Large intestine (tissue), 3 donors: ENCODE measurements at regions not wholly inside any gene's neighbourhood (a gene's known extent, or its start where the extent isn't known, plus 50 kb on each side); places are given as distances from the start of the nearest gene placed in this dataset.
"Not testable (repeated sequence)": the region's sequence is repeated elsewhere in the genome, so short reads cannot be mapped to it uniquely, and the experiment has no call there.

Experiments
- DNase-seq, 2 donors: peaks; one replicate each; pipeline versions ENCODE4 v3.0.0 to v3.0.0-alpha.2; 2013
- H3K27ac ChIP-seq: one replicate; pipeline ENCODE4 v1.5.1; 2013; ENCODE audit warnings: low read length
- H3K27me3 ChIP-seq: 2 replicates; pipeline ENCODE4 v1.6.1; 2013; ENCODE audit warnings: low read length; ENCODE audit not compliant: control insufficient read depth, insufficient read depth
- H3K36me3 ChIP-seq: 2 replicates; pipeline ENCODE4 v1.6.1; 2013; ENCODE audit warnings: low read length; ENCODE audit not compliant: control insufficient read depth, insufficient read depth
- H3K4me1 ChIP-seq: one replicate; pipeline ENCODE4 v1.6.1; 2013; ENCODE audit warnings: low read length; ENCODE audit not compliant: control insufficient read depth, insufficient read depth
- H3K4me3 ChIP-seq: one replicate; pipeline ENCODE4 v1.5.1; 2013; ENCODE audit warnings: low read length
- H3K9me3 ChIP-seq: one replicate; pipeline ENCODE4 v1.6.1; 2013; ENCODE audit warnings: mild to moderate bottlenecking, low read depth, low read length, moderate library complexity; ENCODE audit not compliant: control insufficient read depth
- WGBS: methylation state at CpG from one replicate; pipeline ENCODE4 v1.1.5; 2013; ENCODE audit warnings: low lambda C conversion rate; ENCODE audit not compliant: insufficient coverage; 5-methylcytosine and 5-hydroxymethylcytosine counted together

DNA sequence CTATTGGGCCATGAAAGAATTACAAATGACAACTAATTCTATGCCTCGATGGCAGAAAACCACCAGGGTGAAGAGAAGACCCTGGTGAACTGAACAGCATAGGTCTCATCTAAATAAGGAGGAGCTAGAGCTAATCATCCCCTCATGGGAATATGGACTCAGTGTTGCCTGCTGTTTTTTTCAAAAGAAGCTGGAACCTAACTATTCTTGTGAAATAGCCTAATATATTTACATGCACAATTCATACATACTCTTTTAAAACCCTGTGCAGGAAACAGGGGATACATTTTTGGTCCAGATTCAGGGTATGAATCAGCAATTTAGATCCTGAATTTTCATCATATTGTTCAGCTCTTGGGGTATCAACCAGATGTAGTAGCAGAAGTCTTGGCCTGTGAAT is 560.6 kb downstream of the TOX3 start:
- Histone ChIP-seq H3K27me3 (no peaks in the 10 kb centered on the region), H3K4me3 (no peak overlapping the region), H3K27ac (no peak overlapping the region), H3K4me1 (no peaks in the 10 kb centered on the region), H3K9me3 (no peaks in the 10 kb centered on the region), H3K36me3 (no peaks in the 10 kb centered on the region)
- no CpG with 5 or more reads among the region's 1 CpG for WGBS
- DNase-seq: no peak

DNA sequence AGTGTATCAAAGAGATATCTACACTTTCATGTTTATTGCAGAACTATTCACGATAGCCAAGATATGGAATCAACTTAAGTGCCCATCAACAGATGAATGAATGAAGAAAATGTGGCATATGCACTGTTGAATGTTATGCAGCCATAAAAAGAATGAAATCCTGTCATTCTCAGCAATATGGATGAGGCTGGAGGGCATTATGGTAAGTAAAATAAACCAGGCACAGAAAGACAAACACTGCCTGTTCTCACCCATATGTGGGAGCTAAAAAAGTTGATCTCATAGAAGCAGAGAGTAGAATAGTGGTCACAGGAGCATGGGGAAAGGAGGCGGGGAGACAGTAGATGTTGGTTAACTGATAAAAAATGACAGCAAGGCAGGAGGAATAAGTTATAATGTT is 561.8 kb downstream of the TOX3 start:
- H3K27me3 ChIP-seq: no peaks in the 10 kb centered on the region
- DNase-seq: no peak
- H3K4me3 ChIP-seq: no peak overlapping the region
- H3K36me3 ChIP-seq: no peaks in the 10 kb centered on the region
- 61% methylated on average over 2 of the region's 2 CpGs for WGBS
- no peaks in the 10 kb centered on the region for H3K9me3 ChIP-seq
- no peak overlapping the region for H3K27ac ChIP-seq
- no peaks in the 10 kb centered on the region for H3K4me1 ChIP-seq

DNA sequence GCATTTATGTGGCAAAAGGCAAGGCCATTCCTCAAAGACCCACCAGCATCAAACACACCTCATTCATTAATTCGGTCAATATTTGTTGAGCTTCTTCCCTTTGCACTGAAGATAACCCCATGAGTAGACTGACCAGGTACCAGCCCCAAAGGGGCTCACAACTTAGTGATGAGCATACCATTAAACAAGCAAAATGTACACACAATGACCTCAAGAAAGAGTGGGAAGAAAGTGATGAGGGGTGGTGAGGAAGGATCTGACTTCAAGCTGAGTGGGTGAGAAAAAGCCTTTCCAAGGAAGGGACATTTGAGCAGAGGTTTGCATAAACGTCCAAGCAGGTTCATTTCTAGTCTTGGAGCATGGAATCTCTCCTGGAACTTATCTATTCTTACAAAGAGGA is 562.5 kb downstream of the TOX3 start:
- no peak for DNase-seq
- no CpG with 5 or more reads among the region's 2 CpGs for WGBS

DNA sequence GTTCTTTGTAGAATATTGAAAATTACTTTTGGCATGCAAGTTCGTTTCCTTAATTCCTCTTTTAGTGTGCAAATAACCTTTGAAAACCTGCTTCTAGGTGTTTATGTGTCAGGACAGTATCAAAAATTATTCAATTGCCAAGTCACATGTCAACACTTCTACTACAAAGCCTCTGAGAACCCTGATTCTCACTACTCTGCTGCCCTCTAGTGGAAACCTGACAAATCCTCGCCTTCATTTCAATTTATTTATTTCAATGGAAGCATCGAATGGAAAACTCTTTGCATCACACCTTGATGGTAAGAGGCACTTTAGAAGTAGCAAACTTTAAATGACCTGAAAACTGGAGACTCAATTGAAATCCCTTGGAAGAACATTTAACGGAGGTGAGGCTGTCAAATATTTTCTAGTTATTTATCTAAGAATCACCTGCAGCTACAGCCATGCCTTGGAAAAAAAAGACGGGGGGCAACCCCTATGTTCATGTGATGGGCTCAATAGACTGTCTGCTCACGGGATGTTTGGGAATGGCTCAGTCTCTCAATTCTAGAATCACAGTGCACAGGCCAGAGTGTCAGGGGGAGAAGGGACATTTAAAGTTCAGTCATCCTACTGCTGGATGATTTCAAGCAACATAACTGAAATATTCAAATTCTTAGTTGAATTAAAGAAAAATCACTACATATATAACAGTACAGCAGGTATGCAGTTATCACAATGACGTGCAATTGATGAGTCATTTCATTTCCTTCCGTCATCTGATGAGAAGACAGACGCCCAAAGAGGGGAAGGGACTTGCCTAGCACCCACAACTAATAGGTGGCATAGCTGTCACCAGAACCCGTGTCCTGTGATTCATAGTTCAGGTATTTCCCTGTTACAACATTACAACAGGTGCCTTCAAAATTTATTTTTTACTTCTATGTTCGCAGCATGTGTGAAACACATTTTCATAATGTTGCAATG is 563.9 kb downstream of the TOX3 start:
- peak; percentile 34 to 40 for DNase-seq
- Histone ChIP-seq H3K9me3 (no peaks in the 10 kb centered on the region), H3K27me3 (no peaks in the 10 kb centered on the region), H3K4me1 (no peaks in the 10 kb centered on the region), H3K4me3 (no peak overlapping the region), H3K36me3 (no peaks in the 10 kb centered on the region), H3K27ac (no peak overlapping the region)
- 23% methylated on average over 5 of the region's 11 CpGs for WGBS

More for the DNA sequence above, 562.5 kb downstream of the TOX3 start:
- Histone ChIP-seq H3K27me3 (no peaks in the 10 kb centered on the region), H3K36me3 (no peaks in the 10 kb centered on the region), H3K9me3 (no peaks in the 10 kb centered on the region), H3K4me1 (no peaks in the 10 kb centered on the region), H3K27ac (no peak overlapping the region), H3K4me3 (no peak overlapping the region)

DNA sequence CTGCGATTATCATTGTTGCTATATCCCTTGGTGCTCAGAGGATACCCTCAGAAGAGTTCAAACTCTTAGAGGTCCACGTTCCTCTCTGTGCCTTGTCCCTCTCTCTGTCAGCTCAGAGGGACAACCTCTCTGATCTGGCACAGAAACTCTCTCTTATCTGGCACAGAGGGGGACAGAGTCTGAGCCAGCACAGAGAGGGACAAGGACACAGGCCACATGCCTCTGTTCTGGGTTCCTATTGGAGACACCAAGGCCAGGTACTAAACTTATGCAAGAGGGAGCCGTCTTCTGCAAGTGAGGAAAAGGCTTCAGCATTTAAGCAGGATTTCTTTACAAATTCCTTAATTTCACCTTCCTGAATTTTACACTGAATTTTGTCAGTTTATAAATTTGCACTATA is 565.2 kb downstream of the TOX3 start:
- no peaks in the 10 kb centered on the region for H3K27me3 ChIP-seq
- H3K27ac ChIP-seq: no peak overlapping the region
- no peaks in the 10 kb centered on the region for H3K4me1 ChIP-seq
- no CpG with 5 or more reads among the region's 3 CpGs for WGBS
- no peaks in the 10 kb centered on the region for H3K36me3 ChIP-seq
- H3K4me3 ChIP-seq: no peak overlapping the region
- no peaks in the 10 kb centered on the region for H3K9me3 ChIP-seq
- no peak for DNase-seq

DNA sequence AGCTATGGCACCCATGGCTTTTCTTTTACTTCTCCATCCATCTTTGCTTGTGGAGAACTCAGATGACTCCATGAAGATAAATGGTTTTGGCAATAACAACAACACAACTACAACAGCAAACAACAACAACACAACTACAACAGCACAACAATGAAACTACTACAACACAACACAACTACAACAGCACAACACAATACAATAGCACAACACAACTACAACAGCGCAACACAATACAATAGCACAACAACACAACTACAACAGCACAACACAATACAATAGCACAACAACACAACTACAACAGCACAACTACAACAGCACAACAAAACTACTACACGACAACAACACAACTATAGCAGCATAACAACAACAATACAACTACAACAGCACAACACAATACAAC is 569.4 kb downstream of the TOX3 start:
- no CpG with 5 or more reads among the region's 2 CpGs for WGBS
- H3K27me3 ChIP-seq, H3K4me3 ChIP-seq, DNase-seq, H3K27ac ChIP-seq, H3K9me3 ChIP-seq, H3K4me1 ChIP-seq, H3K36me3 ChIP-seq: not testable (repeated sequence)

DNA sequence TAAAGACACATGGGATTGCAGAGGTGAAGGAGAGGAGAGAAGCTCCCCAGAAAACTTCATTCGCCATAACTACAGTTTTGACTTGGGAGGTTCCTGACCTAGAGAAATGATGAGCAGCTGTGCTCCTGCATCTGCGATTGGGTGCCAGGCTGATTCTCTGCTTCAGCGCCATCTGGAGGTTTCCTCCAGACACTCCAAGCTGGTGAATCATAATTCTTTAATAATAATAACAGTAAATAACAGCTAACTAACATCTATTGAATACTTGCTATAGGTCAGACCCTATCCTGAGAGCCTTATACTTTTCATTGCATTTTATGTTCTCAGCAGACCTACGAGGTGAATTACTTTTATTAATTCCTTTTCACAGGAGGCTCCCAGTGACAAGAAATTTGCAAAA is 575.8 kb downstream of the TOX3 start:
- Histone ChIP-seq H3K9me3 (no peaks in the 10 kb centered on the region), H3K27me3 (no peaks in the 10 kb centered on the region), H3K4me1 (no peaks in the 10 kb centered on the region), H3K36me3 (no peaks in the 10 kb centered on the region), H3K27ac (no peak overlapping the region), H3K4me3 (no peak overlapping the region)
- DNase-seq: no peak
- no CpG with 5 or more reads among the region's 4 CpGs for WGBS

DNA sequence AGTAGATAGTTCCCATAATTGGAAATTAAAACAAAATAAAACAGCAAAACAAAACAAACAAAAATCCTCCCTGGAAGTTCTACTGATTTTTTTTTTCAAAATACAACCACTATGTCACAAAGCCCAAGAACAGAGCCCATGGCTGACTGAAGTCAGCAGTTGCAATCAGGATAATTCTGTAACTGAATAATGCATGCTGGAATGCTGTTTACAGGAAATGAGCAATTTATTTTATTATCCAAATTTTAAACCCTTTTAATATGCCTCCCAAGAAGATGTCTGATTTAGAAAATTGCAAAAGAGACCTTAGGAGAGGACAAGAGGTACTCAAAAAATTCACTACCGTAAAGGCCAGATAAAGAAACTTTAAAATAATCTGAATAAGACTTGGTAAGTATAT is 578.2 kb downstream of the TOX3 start:
- no peaks in the 10 kb centered on the region for H3K4me1 ChIP-seq
- whole genome bisulfite sequencing: 86% methylated on average over 1 of the region's 1 CpG
- no peaks in the 10 kb centered on the region for H3K27me3 ChIP-seq
- DNase-seq: no peak
- H3K36me3 ChIP-seq: no peaks in the 10 kb centered on the region
- no peaks in the 10 kb centered on the region for H3K9me3 ChIP-seq
- no peak overlapping the region for H3K4me3 ChIP-seq
- H3K27ac ChIP-seq: no peak overlapping the region

DNA sequence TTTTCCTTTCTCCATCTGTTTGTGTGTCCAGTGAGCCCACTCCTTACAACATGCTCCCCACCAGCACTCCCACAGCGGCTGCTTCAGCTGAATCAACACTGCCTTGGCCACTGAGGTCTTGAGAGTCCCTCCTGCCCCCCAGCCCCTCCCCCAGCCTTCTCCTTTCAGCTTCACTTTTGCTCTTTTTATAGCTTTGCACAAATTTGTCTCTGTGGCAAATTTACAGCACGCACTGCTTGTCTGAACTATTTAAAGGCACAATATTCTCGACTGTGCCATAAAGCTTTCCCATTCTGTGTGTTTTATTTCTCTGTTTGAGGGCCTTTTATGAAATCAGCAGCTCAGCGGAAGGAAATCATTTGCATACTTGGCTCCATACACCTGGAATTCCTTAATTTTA is 579.3 kb downstream of the TOX3 start:
- Histone ChIP-seq H3K36me3 (no peaks in the 10 kb centered on the region), H3K4me3 (no peak overlapping the region), H3K4me1 (no peaks in the 10 kb centered on the region), H3K27ac (no peak overlapping the region), H3K27me3 (no peaks in the 10 kb centered on the region), H3K9me3 (no peaks in the 10 kb centered on the region)
- no peak for DNase-seq
- WGBS: no CpG with 5 or more reads among the region's 4 CpGs

DNA sequence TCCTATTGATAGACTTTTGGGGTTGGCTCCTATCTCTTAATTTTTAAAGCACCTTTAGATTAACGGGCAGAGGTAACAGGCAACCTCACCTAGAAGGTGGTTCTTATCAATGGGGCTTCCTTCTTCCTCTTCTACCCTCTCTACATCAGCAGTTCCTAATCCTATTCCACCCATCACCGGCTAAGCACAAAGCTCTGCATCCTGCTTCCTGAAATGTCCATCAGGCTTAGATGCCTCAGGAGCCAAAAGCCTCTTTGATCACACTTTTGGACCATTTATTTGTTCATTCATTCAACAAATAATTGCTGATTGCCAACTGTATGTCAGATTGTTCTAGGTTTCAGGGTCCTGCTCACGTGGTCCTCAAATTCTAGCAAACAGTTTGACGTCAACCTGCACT is 586.0 kb downstream of the TOX3 start:
- H3K27ac ChIP-seq: no peak overlapping the region
- no peaks in the 10 kb centered on the region for H3K4me1 ChIP-seq
- no CpG with 5 or more reads among the region's 4 CpGs for WGBS
- no peak for DNase-seq
- H3K4me3 ChIP-seq: no peak overlapping the region
- no peaks in the 10 kb centered on the region for H3K9me3 ChIP-seq
- no peaks in the 10 kb centered on the region for H3K27me3 ChIP-seq
- no peaks in the 10 kb centered on the region for H3K36me3 ChIP-seq
